ENCODE measurements at regions not wholly inside any gene's neighbourhood (a gene's known extent, or its start where the extent isn't known, plus 50 kb on each side); places are given as distances from the start of the nearest gene placed in this dataset.
A peak's percentile ranks its signal among the peaks of the same experiment; 100 is the strongest.

DNA sequence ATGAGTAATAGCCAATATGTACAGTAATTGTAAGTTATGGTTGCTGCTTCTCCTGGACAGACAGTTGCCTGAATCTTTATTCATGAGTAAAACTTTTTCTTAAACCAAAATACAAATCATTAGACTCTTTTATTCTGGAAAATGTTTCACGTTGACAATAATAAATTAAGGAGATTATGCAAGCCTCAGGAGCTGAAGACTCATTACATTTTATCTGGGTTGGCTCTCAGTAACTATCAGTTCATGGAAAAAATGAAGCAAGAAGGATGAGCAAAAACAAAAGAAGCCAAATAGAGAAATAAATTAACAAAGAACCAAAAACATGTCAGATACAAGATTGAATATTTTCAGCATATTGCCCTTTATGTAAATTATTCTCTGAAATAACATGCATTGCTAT lies 88.9 kb upstream of the PRR16 start:
- DNase-seq (ENCODE audit: low spot score in 2 of 2) = no peak
- Histone ChIP-seq H3K27me3 (no peaks in the 10 kb centered on the region), H3K27ac (no peak overlapping the region), H3K4me3 (no peak overlapping the region), H3K9me3 (peaks cover 0 to 22% (median 0%) of the 10 kb centered on the region in 4 donors), H3K36me3 (no peaks in the 10 kb centered on the region), H3K4me1 (no peaks in the 10 kb centered on the region)
- TF ChIP-seq EP300 (IDR thresholded peaks at IDR 0.05) = no peak
- TF ChIP-seq POLR2A (IDR thresholded peaks at IDR 0.05) = no peak
- TF ChIP-seq, protein P1, sequence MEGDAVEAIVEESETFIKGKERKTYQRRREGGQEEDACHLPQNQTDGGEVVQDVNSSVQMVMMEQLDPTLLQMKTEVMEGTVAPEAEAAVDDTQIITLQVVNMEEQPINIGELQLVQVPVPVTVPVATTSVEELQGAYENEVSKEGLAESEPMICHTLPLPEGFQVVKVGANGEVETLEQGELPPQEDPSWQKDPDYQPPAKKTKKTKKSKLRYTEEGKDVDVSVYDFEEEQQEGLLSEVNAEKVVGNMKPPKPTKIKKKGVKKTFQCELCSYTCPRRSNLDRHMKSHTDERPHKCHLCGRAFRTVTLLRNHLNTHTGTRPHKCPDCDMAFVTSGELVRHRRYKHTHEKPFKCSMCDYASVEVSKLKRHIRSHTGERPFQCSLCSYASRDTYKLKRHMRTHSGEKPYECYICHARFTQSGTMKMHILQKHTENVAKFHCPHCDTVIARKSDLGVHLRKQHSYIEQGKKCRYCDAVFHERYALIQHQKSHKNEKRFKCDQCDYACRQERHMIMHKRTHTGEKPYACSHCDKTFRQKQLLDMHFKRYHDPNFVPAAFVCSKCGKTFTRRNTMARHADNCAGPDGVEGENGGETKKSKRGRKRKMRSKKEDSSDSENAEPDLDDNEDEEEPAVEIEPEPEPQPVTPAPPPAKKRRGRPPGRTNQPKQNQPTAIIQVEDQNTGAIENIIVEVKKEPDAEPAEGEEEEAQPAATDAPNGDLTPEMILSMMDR (IDR thresholded peaks at IDR 0.05) = no peak
- WGBS, 2 donors = 44 to 53% methylated on average over 1 of the region's 1 CpG

DNA sequence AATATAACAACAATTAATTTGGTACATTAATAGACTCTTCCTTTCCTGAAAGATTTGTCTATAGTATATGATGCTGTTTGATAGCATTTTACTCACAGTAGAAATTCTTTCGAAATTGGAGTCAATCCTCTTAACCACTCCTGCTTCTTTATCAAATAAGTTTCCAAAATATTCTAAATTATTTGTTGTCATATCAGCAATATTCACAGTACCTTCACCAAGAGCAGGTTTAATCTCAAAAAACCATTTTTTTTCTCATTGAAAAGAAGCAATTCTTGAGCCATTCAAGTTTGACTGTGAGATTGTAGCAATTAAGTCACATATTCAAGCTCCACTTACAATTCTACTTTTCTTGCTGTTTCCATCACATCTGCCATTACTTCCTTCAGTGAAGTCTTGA lies 83.5 kb upstream of the PRR16 start:
- Histone ChIP-seq H3K4me3 (no peak overlapping the region), H3K27me3 (no peaks in the 10 kb centered on the region), H3K36me3 (no peaks in the 10 kb centered on the region), H3K9me3 (peaks cover 0 to 23% (median 0%) of the 10 kb centered on the region in 4 donors), H3K4me1 (no peaks in the 10 kb centered on the region), H3K27ac (no peak overlapping the region)
- no peak for DNase-seq (ENCODE audit: low spot score in 2 of 2)
- 38 to 98% methylated on average over 1 of the region's 1 CpG for WGBS, 2 donors
- TF ChIP-seq, protein P1 (IDR thresholded peaks at IDR 0.05) = no peak
- TF ChIP-seq POLR2A (IDR thresholded peaks at IDR 0.05) (no peak), EP300 (IDR thresholded peaks at IDR 0.05) (no peak)

DNA sequence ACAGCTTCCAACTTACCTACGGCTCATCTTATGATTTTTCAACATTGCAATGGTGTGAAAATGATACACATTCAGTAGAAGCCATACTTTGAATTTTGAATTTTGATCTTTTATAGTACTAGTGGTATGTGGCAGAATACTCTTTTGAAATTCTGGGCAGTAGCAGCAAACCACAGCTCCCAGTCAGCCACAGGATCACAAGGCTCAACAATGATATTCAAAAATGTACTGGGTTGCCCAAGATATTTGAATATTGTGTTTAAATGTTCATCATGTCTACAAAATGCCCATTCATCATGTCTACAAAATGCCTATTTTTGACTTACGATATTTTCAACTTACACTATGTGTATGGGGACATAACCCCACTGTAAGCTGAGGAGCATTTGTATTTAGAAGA lies 81.3 kb upstream of the PRR16 start:
- Histone ChIP-seq H3K4me1 (peaks cover 0 to 3% (median 0%) of the 10 kb centered on the region in 4 donors), H3K4me3 (no peak overlapping the region), H3K36me3 (no peaks in the 10 kb centered on the region), H3K27me3 (no peaks in the 10 kb centered on the region), H3K27ac (no peak overlapping the region), H3K9me3 (peaks cover 0 to 23% (median 0%) of the 10 kb centered on the region in 4 donors)
- 76% methylated on average over 2 of the region's 2 CpGs for WGBS, 2 donors
- TF ChIP-seq, protein P1 (IDR thresholded peaks at IDR 0.05) = no peak
- no peak for TF ChIP-seq EP300 (IDR thresholded peaks at IDR 0.05)
- no peak for TF ChIP-seq POLR2A (IDR thresholded peaks at IDR 0.05)
- no peak for DNase-seq (ENCODE audit: low spot score in 2 of 2)

DNA sequence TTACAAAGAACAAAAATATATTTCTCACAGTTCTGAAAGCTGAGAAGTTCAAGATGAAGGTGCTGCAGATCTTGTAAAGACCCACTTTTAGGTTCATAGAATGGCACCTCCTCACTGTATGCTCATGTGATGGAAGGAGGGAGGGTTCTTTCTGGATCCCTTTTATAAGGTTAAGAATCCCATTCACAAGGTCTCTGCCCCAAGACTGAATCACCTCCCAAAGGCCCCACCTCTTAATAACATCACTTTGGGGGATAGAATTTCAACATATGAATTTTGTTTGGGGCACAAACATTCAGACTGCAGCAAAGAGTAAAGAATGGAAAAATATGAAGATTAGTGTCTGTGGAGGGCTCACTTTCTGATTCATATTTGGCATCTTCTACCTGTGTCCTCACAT lies 77.1 kb upstream of the PRR16 start:
- H3K4me1 ChIP-seq = peaks cover 0 to 5% (median 1%) of the 10 kb centered on the region in 4 donors
- no peak overlapping the region for H3K27ac ChIP-seq
- H3K9me3 ChIP-seq = no peaks in the 10 kb centered on the region

DNA sequence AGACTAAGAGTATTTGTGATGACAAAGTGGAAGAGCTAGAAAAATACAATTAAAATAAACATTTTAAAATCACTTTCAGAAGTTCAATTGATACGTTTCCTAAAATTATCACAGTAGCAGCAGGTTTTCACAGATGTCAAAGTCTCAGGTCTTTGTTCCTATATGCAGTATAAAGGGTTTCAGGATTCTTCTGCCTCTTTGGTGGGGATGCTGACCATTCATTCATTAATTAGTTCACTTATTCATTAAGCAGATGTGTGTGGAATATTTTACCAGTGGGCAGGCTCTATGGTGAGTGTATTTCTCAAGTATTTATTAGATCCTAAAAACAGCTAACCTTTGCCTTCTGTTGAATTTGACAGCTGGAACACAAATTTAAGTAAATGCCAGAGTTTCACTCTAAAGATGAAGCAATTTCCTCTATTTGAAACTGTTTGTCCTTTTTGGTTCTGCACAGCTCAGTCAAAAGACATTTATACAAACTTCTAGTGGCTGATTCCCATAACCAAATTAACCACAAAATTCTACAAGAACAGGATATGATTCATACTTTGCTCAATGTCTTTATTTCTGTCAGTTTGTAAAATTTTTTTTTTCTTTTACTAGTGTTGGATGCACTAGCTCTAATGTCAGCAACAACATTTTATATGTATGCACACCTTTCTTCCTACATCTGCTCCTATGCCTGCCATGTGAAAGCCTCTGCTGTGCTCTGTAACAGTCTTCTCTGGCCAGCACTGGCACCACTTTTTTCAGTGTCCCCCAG lies 75.9 kb upstream of the PRR16 start:
- H3K36me3 ChIP-seq = no peaks in the 10 kb centered on the region
- no peaks in the 10 kb centered on the region for H3K27me3 ChIP-seq
- 68 to 71% methylated on average over 1 of the region's 1 CpG for WGBS, 2 donors
- no peak overlapping the region for H3K4me3 ChIP-seq
- no peaks in the 10 kb centered on the region for H3K9me3 ChIP-seq
- H3K4me1 ChIP-seq = peaks cover 0 to 5% (median 1%) of the 10 kb centered on the region in 4 donors
- peak overlapping the region in 2 of 4 donors; percentile 11 to 58 for H3K27ac ChIP-seq
- DNase-seq (ENCODE audit: low spot score in 2 of 2) = no peak
- TF ChIP-seq POLR2A (IDR thresholded peaks at IDR 0.05) (no peak), EP300 (IDR thresholded peaks at IDR 0.05) (peak; percentile 56 to 79)
- TF ChIP-seq, protein P1 (IDR thresholded peaks at IDR 0.05) = no peak

More for the DNA sequence above, 77.1 kb upstream of the PRR16 start:
- no peak for TF ChIP-seq POLR2A (IDR thresholded peaks at IDR 0.05)
- TF ChIP-seq EP300 (IDR thresholded peaks at IDR 0.05) = no peak
- TF ChIP-seq, protein P1 (IDR thresholded peaks at IDR 0.05) = no peak
- H3K36me3 ChIP-seq = no peaks in the 10 kb centered on the region
- no peaks in the 10 kb centered on the region for H3K27me3 ChIP-seq
- DNase-seq (ENCODE audit: low spot score in 2 of 2) = no peak
- no peak overlapping the region for H3K4me3 ChIP-seq

All from tibial nerve (tissue), 4 donors.